HepG2 (cell line): ENCODE measurements at regions not wholly inside any gene's neighbourhood (a gene's known extent, or its start where the extent isn't known, plus 50 kb on each side); places are given as distances from the start of the nearest gene placed in this dataset.

Source experiments
- ARNT2 ChIP-seq: sonication (generic); formaldehyde crosslinking; IDR thresholded peaks from 2 replicates; pipeline ENCODE4 v1.8.0; 2022; ENCODE audit warnings: mild to moderate bottlenecking, low read depth, missing genetic modification reagents, moderate library complexity
- BORCS8-MEF2B ChIP-seq: sonication (generic); formaldehyde crosslinking; IDR thresholded peaks from 2 replicates; pipeline ENCODE4 v1.8.0; 2022; ENCODE audit warnings: mild to moderate bottlenecking, missing genetic modification reagents
- HNRNPUL1 ChIP-seq: fragments of 200-400 bp; formaldehyde crosslinking; IDR thresholded peaks from 2 replicates; pipeline ENCODE4 v1.6.1; 2017; ENCODE audit warnings: low read depth, mild to moderate bottlenecking, low read length, moderate library complexity
- HOXA3 ChIP-seq: sonication (generic); formaldehyde crosslinking; IDR thresholded peaks from 2 replicates; pipeline ENCODE4 v1.5.0; 2020; ENCODE audit warnings: missing genetic modification reagents
- KLF6 ChIP-seq: IDR thresholded peaks from 2 replicates; pipeline ENCODE4 v1.8.0; 2016; ENCODE audit warnings: missing biosample characterization, missing genetic modification reagents
- PCBP1 ChIP-seq: fragments of 200-400 bp; formaldehyde crosslinking; IDR thresholded peaks from 2 replicates; pipeline ENCODE4 v1.6.1; 2017; ENCODE audit warnings: mild to moderate bottlenecking, low read depth, low read length, borderline replicate concordance
- RFX5 ChIP-seq: IDR thresholded peaks from 2 replicates; pipeline ENCODE4 v1.6.1; 2011; ENCODE audit warnings: low read depth, low read length, improper control_type of control experiment
- SNRNP70 ChIP-seq: fragments of 200-400 bp; formaldehyde crosslinking; IDR thresholded peaks from 2 replicates; pipeline ENCODE4 v1.6.1; 2017; ENCODE audit warnings: mild to moderate bottlenecking, low read depth, low read length, moderate library complexity
- SP2 ChIP-seq: sonication (generic); formaldehyde crosslinking; IDR thresholded peaks from 2 replicates; pipeline ENCODE4 v1.5.1; 2020; ENCODE audit warnings: mild to moderate bottlenecking, missing genetic modification reagents
- WIZ ChIP-seq: sonication (generic); formaldehyde crosslinking; IDR thresholded peaks from 2 replicates; pipeline ENCODE4 v1.5.1; 2020; ENCODE audit warnings: mild to moderate bottlenecking, missing genetic modification reagents
- ZBTB3 ChIP-seq: sonication (generic); formaldehyde crosslinking; IDR thresholded peaks from 2 replicates; pipeline ENCODE4 v1.4.0; 2020; ENCODE audit warnings: low read depth, mild to moderate bottlenecking, moderate library complexity, missing genetic modification reagents, borderline replicate concordance
- ZFP1 ChIP-seq: IDR thresholded peaks from 2 replicates; pipeline ENCODE4 v1.6.1; 2016
- ZFP36L2 ChIP-seq: sonication (generic); formaldehyde crosslinking; IDR thresholded peaks from 2 replicates; pipeline ENCODE4 v1.4.0; 2020; ENCODE audit warnings: missing genetic modification reagents
- ZFP90 ChIP-seq: sonication (generic); formaldehyde crosslinking; IDR thresholded peaks from 2 replicates; pipeline ENCODE4 v1.8.0; 2022; ENCODE audit warnings: missing genetic modification reagents, mild to moderate bottlenecking, inconsistent platforms, borderline replicate concordance
- ZKSCAN5 ChIP-seq: sonication (generic); formaldehyde crosslinking; IDR thresholded peaks from 2 replicates; pipeline ENCODE4 v1.5.1; 2020; ENCODE audit warnings: mild to moderate bottlenecking, missing genetic modification reagents
- ZNF180 ChIP-seq: sonication (generic); formaldehyde crosslinking; IDR thresholded peaks from 2 replicates; pipeline ENCODE4 v1.4.0; 2020; ENCODE audit warnings: low read depth, missing genetic modification reagents, borderline replicate concordance
- ZNF501 ChIP-seq: sonication (generic); formaldehyde crosslinking; IDR thresholded peaks from 2 replicates; pipeline ENCODE4 v1.5.1; 2020; ENCODE audit warnings: mild to moderate bottlenecking, moderate library complexity, missing genetic modification reagents
- ZNF543 ChIP-seq: sonication (generic); formaldehyde crosslinking; IDR thresholded peaks from 2 replicates; pipeline ENCODE4 v1.4.0; 2020; ENCODE audit warnings: mild to moderate bottlenecking, missing genetic modification reagents
- ZSCAN25 ChIP-seq: sonication (generic); formaldehyde crosslinking; IDR thresholded peaks from 2 replicates; pipeline ENCODE4 v1.8.0; 2022; ENCODE audit warnings: mild to moderate bottlenecking, missing genetic modification reagents
- TF ChIP-seq, protein P1 (sequence below): sonication (generic); formaldehyde crosslinking; IDR thresholded peaks from 2 replicates; pipeline ENCODE4 v1.4.0; 2020; ENCODE audit warnings: mild to moderate bottlenecking, missing genetic modification reagents
- TF ChIP-seq, protein P2 (sequence below): sonication (generic); formaldehyde crosslinking; IDR thresholded peaks from 2 replicates; pipeline ENCODE4 v1.9.0; 2021; ENCODE audit warnings: missing genetic modification reagents, mild to moderate bottlenecking, borderline replicate concordance
- TF ChIP-seq, protein P3 (sequence below): sonication (generic); formaldehyde crosslinking; IDR thresholded peaks from 2 replicates; pipeline ENCODE4 v1.8.1; 2023; ENCODE audit warnings: missing genetic modification reagents, mild to moderate bottlenecking, borderline replicate concordance
- TF ChIP-seq, protein P4 (sequence below): sonication (generic); formaldehyde crosslinking; conservative IDR thresholded peaks from 2 replicates; pipeline ENCODE4 v1.4.0; 2020; ENCODE audit warnings: missing genetic modification reagents
- TF ChIP-seq, protein P5 (sequence below): sonication (generic); formaldehyde crosslinking; IDR thresholded peaks from 2 replicates; pipeline ENCODE4 v1.5.1; 2020; ENCODE audit warnings: missing genetic modification reagents, mild to moderate bottlenecking, borderline replicate concordance

DNA sequence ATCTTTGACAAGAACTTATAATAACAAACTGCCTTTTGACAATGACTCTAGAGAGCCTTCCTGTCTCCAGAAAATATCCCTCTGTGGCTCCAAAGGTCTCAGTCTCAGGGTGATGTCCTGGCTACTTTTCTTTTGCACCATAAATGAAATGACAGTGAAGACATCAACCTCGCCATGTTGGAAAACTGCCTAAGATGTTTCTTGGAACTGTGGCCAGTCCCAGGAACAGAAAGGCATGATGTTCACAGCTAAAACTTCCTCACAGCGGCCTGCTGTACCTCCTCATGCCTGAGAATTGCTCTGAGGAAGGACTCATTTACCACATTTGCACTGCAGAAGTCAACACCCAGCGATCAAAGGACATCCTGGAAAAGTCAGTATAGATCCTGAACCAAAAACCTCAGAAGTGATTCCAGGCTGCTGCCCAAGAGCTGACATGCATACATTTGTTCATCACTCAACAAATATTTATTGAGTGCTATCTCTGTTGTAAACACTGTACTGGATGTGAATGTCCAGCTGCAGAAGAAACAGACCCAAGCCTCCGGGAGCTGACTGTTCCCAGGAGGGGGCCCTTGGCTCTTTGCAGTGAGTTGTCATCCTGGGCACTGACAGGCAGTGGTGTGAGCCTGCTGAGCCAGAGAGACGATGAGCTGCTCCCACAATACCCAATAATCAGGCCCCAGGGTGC lies 64.3 kb upstream of the ACSL3 start (continued):
- TF ChIP-seq ZNF501 (peak; percentile 74), ZNF180 (CRISPR knock-in tag) (no peak), BORCS8-MEF2B (CRISPR knock-in tag) (peak; percentile 93), WIZ (CRISPR knock-in tag) (no peak), ZFP1 (CRISPR knock-in tag) (peak; percentile 88), SNRNP70 (no peak), RFX5 (no peak), SP2 (no peak), HOXA3 (CRISPR knock-in tag) (peak; percentile 90; the same call in 1 of the 2 replicates), ZBTB3 (CRISPR knock-in tag) (peak; percentile 100), ZFP90 (peak; percentile 81), KLF6 (CRISPR knock-in tag) (peak; percentile 84), ZKSCAN5 (CRISPR knock-in tag) (no peak), ZFP36L2 (no peak), ARNT2 (no peak), HNRNPUL1 (no peak), ZNF543 (CRISPR knock-in tag) (no peak), PCBP1 (no peak), ZSCAN25 (CRISPR knock-in tag) (peak; percentile 79)
- TF ChIP-seq, protein P1, sequence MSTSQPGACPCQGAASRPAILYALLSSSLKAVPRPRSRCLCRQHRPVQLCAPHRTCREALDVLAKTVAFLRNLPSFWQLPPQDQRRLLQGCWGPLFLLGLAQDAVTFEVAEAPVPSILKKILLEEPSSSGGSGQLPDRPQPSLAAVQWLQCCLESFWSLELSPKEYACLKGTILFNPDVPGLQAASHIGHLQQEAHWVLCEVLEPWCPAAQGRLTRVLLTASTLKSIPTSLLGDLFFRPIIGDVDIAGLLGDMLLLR (CRISPR knock-in tag): no peak
- TF ChIP-seq, protein P2, sequence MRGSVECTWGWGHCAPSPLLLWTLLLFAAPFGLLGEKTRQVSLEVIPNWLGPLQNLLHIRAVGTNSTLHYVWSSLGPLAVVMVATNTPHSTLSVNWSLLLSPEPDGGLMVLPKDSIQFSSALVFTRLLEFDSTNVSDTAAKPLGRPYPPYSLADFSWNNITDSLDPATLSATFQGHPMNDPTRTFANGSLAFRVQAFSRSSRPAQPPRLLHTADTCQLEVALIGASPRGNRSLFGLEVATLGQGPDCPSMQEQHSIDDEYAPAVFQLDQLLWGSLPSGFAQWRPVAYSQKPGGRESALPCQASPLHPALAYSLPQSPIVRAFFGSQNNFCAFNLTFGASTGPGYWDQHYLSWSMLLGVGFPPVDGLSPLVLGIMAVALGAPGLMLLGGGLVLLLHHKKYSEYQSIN (CRISPR knock-in tag): no peak
- TF ChIP-seq, protein P3, sequence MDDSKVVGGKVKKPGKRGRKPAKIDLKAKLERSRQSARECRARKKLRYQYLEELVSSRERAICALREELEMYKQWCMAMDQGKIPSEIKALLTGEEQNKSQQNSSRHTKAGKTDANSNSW (CRISPR knock-in tag): no peak
- TF ChIP-seq, protein P4, sequence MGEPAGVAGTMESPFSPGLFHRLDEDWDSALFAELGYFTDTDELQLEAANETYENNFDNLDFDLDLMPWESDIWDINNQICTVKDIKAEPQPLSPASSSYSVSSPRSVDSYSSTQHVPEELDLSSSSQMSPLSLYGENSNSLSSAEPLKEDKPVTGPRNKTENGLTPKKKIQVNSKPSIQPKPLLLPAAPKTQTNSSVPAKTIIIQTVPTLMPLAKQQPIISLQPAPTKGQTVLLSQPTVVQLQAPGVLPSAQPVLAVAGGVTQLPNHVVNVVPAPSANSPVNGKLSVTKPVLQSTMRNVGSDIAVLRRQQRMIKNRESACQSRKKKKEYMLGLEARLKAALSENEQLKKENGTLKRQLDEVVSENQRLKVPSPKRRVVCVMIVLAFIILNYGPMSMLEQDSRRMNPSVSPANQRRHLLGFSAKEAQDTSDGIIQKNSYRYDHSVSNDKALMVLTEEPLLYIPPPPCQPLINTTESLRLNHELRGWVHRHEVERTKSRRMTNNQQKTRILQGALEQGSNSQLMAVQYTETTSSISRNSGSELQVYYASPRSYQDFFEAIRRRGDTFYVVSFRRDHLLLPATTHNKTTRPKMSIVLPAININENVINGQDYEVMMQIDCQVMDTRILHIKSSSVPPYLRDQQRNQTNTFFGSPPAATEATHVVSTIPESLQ (CRISPR knock-in tag): peak; percentile 93
- TF ChIP-seq, protein P5, sequence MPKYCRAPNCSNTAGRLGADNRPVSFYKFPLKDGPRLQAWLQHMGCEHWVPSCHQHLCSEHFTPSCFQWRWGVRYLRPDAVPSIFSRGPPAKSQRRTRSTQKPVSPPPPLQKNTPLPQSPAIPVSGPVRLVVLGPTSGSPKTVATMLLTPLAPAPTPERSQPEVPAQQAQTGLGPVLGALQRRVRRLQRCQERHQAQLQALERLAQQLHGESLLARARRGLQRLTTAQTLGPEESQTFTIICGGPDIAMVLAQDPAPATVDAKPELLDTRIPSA: no peak
